ENCODE measurements at regions not wholly inside any gene's neighbourhood (a gene's known extent, or its start where the extent isn't known, plus 50 kb on each side); places are given as distances from the start of the nearest gene placed in this dataset.

GRCh38 chr12:131572626-131573025, 138.3 kb upstream of the SFSWAP start:
- peaks cover 60% of the 10 kb centered on the region for H3K27me3 ChIP-seq (replicated peaks; ENCODE audit: insufficient read depth, low read depth, low read length, poor library complexity)
- intact Hi-C loops (cut with micrococcal nuclease; ENCODE audit: unreplicated experiment), result loop anchor here (10.0 kb wide), 1 partner anchor 468 kb away; no protein-coding TSS in a partner anchor
- H3K27ac ChIP-seq (ENCODE audit: low read depth, low read length, poor library complexity, severe bottlenecking), result no peak overlapping the region
- no peak for TF ChIP-seq CTCF (conservative IDR thresholded peaks at IDR 0.05; ENCODE audit: low read depth, low read length)
- H3K9me3 ChIP-seq (ENCODE audit: low read depth, low read length, poor library complexity, severe bottlenecking), result no peaks in the 10 kb centered on the region
- BruUV-seq (replicated peaks), result no TSS peak
- no peaks in the 10 kb centered on the region for H3K4me1 ChIP-seq (ENCODE audit: insufficient read depth, low read length, poor library complexity, severe bottlenecking)
- ChIA-PET CTCF (no interaction called here), POLR2A (ENCODE audit: low non-redundant PET) (no interaction called here)
- no peak for DNase-seq (ENCODE audit: low spot score)
- H3K4me3 ChIP-seq (ENCODE audit: low read depth, low read length, poor library complexity, severe bottlenecking), result no peak overlapping the region
- H3K36me3 ChIP-seq (ENCODE audit: insufficient read depth, low read length, poor library complexity, severe bottlenecking), result no peaks in the 10 kb centered on the region

- no peaks in the 10 kb centered on the region for H3K4me1 ChIP-seq (ENCODE audit: insufficient read depth, low read length, poor library complexity, severe bottlenecking)
- H3K27me3 ChIP-seq (replicated peaks; ENCODE audit: insufficient read depth, low read depth, low read length, poor library complexity), result peaks cover 68% of the 10 kb centered on the region
- no TSS peak for BruUV-seq (replicated peaks)
- H3K36me3 ChIP-seq (ENCODE audit: insufficient read depth, low read length, poor library complexity, severe bottlenecking), result no peaks in the 10 kb centered on the region
- H3K9me3 ChIP-seq (ENCODE audit: low read depth, low read length, poor library complexity, severe bottlenecking), result no peaks in the 10 kb centered on the region
- TF ChIP-seq EZH2 (IDR thresholded peaks at IDR 0.05; ENCODE audit: borderline replicate concordance, low read depth, low read length, poor library complexity, severe bottlenecking), result no peak
- no peak for TF ChIP-seq CTCF (conservative IDR thresholded peaks at IDR 0.05; ENCODE audit: low read depth, low read length)
- H3K4me3 ChIP-seq (ENCODE audit: low read depth, low read length, poor library complexity, severe bottlenecking), result no peak overlapping the region
- POLR2A ChIA-PET (ENCODE audit: low non-redundant PET), result no interaction called here
- DNase-seq (ENCODE audit: low spot score), result no peak
- intact Hi-C loops (cut with micrococcal nuclease; ENCODE audit: unreplicated experiment), result loop anchor here (10.0 kb wide), 1 partner anchor 469 kb away; no protein-coding TSS in a partner anchor
- CTCF ChIA-PET, result no interaction called here
- no peak overlapping the region for H3K27ac ChIP-seq (ENCODE audit: low read depth, low read length, poor library complexity, severe bottlenecking)
Observed at GRCh38 chr12:131573631-131574394, 137.1 kb upstream of the SFSWAP start.

GRCh38 chr12:131574395-131574771, 136.5 kb upstream of the SFSWAP start:
- Histone ChIP-seq H3K27ac (ENCODE audit: low read depth, low read length, poor library complexity, severe bottlenecking) (no peak overlapping the region), H3K4me1 (ENCODE audit: insufficient read depth, low read length, poor library complexity, severe bottlenecking) (no peaks in the 10 kb centered on the region), H3K9me3 (ENCODE audit: low read depth, low read length, poor library complexity, severe bottlenecking) (no peaks in the 10 kb centered on the region), H3K36me3 (ENCODE audit: insufficient read depth, low read length, poor library complexity, severe bottlenecking) (no peaks in the 10 kb centered on the region), H3K4me3 (ENCODE audit: low read depth, low read length, poor library complexity, severe bottlenecking) (no peak overlapping the region), H3K27me3 (replicated peaks; ENCODE audit: insufficient read depth, low read depth, low read length, poor library complexity) (peaks cover 68% of the 10 kb centered on the region)
- no TSS peak for BruUV-seq (replicated peaks)
- ChIA-PET POLR2A (ENCODE audit: low non-redundant PET) (no interaction called here), CTCF (no interaction called here)
- TF ChIP-seq EZH2 (IDR thresholded peaks at IDR 0.05; ENCODE audit: borderline replicate concordance, low read depth, low read length, poor library complexity, severe bottlenecking), result no peak
- TF ChIP-seq CTCF (conservative IDR thresholded peaks at IDR 0.05; ENCODE audit: low read depth, low read length), result no peak
- no peak for DNase-seq (ENCODE audit: low spot score)
- intact Hi-C loops (cut with micrococcal nuclease; ENCODE audit: unreplicated experiment), result loop anchor here (10.0 kb wide), 1 partner anchor 470 kb away; no protein-coding TSS in a partner anchor
